ENCODE measurements at regions not wholly inside any gene's neighbourhood (a gene's known extent, or its start where the extent isn't known, plus 50 kb on each side); places are given as distances from the start of the nearest gene placed in this dataset.

DNA sequence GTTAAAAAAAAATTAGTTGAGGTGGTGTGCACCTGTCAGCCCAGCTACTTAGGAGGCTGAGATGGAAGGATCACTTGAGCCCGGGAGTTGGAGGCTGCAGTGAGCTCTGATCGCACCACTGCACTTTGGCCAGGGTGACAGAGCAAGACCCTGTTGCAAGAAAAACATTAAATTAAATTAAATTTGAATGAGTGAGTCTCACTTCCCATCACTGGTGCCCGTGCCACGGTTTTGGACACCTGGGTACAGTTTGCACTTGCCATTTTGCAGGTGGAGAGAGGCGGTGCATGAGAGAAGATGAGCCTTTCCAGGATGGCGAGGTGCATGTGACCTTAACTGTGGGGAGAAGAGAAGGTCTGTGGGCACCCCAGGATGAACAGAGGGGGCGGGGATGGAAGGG is 60.3 kb upstream of the ZNF536 start:
- no peak for FAIRE-seq
- no peaks in the 10 kb centered on the region for H3K79me2 ChIP-seq (ENCODE audit: control insufficient read depth, insufficient read depth, low read length)
- CTCF ChIA-PET: interaction anchor here (0.6 kb wide), 1 partner anchor 576 kb away, joined by 3 read pairs; no protein-coding TSS in a partner anchor
- DNase-seq (ENCODE audit: low read depth, low spot score): no peak
- no peak overlapping the region for H2AFZ ChIP-seq (ENCODE audit: control insufficient read depth, low read depth, low read length)
- H3K9me3 ChIP-seq (replicated peaks; ENCODE audit: control insufficient read depth, insufficient read depth, low read length): no peaks in the 10 kb centered on the region
- no peak overlapping the region for H3K27ac ChIP-seq (ENCODE audit: control insufficient read depth, insufficient read depth)
- in situ Hi-C loops (cut with MboI) (no loop called here), intact Hi-C loops (cut with micrococcal nuclease; ENCODE audit: unreplicated experiment) (no loop called here)
- H3K27me3 ChIP-seq (replicated peaks in 1 of 2; ENCODE audit: control insufficient read depth in 2 of 2, insufficient read depth in 2 of 2, low read length in 1 of 2): no peaks in the 10 kb centered on the region
- no peak overlapping the region for H3K4me2 ChIP-seq (ENCODE audit: control insufficient read depth, insufficient read depth)
- SMC1A ChIA-PET (ENCODE audit: uncharacterized antibody, unreplicated experiment): no interaction called here
- no peaks in the 10 kb centered on the region for H4K20me1 ChIP-seq (ENCODE audit: control insufficient read depth, insufficient read depth)
- ATAC-seq: no peak
- 10% methylated on average over 7 of the region's 7 CpGs for WGBS (ENCODE audit: insufficient coverage, insufficient replicate concordance, low lambda C conversion rate, missing lambda C conversion rate)
- H3K36me3 ChIP-seq (ENCODE audit: control insufficient read depth in 2 of 2, insufficient read depth in 2 of 2, low read length in 1 of 2): no peaks in the 10 kb centered on the region
- TF ChIP-seq, protein P1, sequence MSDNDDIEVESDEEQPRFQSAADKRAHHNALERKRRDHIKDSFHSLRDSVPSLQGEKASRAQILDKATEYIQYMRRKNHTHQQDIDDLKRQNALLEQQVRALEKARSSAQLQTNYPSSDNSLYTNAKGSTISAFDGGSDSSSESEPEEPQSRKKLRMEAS (IDR thresholded peaks at IDR 0.05; ENCODE audit: low read depth, low read length): no peak
- TF ChIP-seq, protein P2, sequence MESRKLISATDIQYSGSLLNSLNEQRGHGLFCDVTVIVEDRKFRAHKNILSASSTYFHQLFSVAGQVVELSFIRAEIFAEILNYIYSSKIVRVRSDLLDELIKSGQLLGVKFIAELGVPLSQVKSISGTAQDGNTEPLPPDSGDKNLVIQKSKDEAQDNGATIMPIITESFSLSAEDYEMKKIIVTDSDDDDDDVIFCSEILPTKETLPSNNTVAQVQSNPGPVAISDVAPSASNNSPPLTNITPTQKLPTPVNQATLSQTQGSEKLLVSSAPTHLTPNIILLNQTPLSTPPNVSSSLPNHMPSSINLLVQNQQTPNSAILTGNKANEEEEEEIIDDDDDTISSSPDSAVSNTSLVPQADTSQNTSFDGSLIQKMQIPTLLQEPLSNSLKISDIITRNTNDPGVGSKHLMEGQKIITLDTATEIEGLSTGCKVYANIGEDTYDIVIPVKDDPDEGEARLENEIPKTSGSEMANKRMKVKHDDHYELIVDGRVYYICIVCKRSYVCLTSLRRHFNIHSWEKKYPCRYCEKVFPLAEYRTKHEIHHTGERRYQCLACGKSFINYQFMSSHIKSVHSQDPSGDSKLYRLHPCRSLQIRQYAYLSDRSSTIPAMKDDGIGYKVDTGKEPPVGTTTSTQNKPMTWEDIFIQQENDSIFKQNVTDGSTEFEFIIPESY (IDR thresholded peaks at IDR 0.05): no peak
- no peak for TF ChIP-seq STAT1 (conservative IDR thresholded peaks at IDR 0.05)
- no peak for TF ChIP-seq KLF5 (IDR thresholded peaks at IDR 0.05; ENCODE audit: partially characterized antibody)
- no peak for TF ChIP-seq NFXL1 (IDR thresholded peaks at IDR 0.05; ENCODE audit: borderline replicate concordance)
- no peak for TF ChIP-seq JUNB (IDR thresholded peaks at IDR 0.05)
- no peak for TF ChIP-seq TCF12 (IDR thresholded peaks at IDR 0.05; ENCODE audit: low read depth, low read length)
- TF ChIP-seq ATF7 (IDR thresholded peaks at IDR 0.05; ENCODE audit: low read depth): no peak
- TF ChIP-seq CBX5 (IDR thresholded peaks at IDR 0.05; ENCODE audit: low read depth): no peak
- TF ChIP-seq NR2F1 (conservative IDR thresholded peaks at IDR 0.05): no peak
- no peak for TF ChIP-seq ZBED1 (IDR thresholded peaks at IDR 0.05; ENCODE audit: borderline replicate concordance)
- no peak for TF ChIP-seq IKZF2 (IDR thresholded peaks at IDR 0.05)
- TF ChIP-seq ZNF217 (IDR thresholded peaks at IDR 0.05): no peak
- no peak for TF ChIP-seq SPI1 (IDR thresholded peaks at IDR 0.05; ENCODE audit: borderline replicate concordance, insufficient read depth, low read depth, low read length)
- no peak for TF ChIP-seq NBN (IDR thresholded peaks at IDR 0.05)
- TF ChIP-seq SMAD1 (IDR thresholded peaks at IDR 0.05; ENCODE audit: low read depth, partially characterized antibody): no peak
- POLR2A ChIA-PET: no interaction called here
- BruUV-seq (replicated peaks): no TSS peak
- RAD21 ChIA-PET (ENCODE audit: unreplicated experiment): no interaction called here
- H3K4me3 ChIP-seq: no peak overlapping the region
- no peak overlapping the region for H3K9ac ChIP-seq (ENCODE audit: control insufficient read depth, insufficient read depth, low read length)
- H3K4me1 ChIP-seq (ENCODE audit: control insufficient read depth, insufficient read depth, low read length): no peaks in the 10 kb centered on the region
